ENCODE measurements at regions not wholly inside any gene's neighbourhood (a gene's known extent, or its start where the extent isn't known, plus 50 kb on each side); places are given as distances from the start of the nearest gene placed in this dataset.
"Not testable (repeated sequence)": the region's sequence is repeated elsewhere in the genome, so short reads cannot be mapped to it uniquely, and the experiment has no call there.

DNA sequence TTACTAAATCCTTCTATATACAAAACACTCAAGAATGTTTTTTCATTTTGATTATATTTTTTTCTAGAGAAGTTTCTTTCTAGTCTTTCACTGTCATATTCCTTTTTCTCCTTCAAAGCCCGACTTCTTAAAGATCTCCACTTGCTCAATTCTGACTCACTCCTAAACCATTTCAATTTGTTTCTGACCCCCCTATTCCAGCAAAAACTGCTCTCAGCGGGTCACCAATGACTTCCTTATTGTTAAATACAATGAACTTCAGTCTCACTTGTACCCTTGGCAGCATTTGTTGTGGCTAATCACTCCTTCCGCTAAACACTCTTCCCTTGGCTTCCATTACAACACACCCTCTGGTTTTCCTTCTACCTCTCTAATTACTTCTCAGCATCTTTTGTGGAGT is 111.1 kb upstream of the RBBP8 start:
- Mint-ChIP-seq H3K27ac (no peak overlapping the region), H3K4me1 (peaks cover 13% of the 10 kb centered on the region), H3K36me3 (no peaks in the 10 kb centered on the region), H3K4me3 (no peak overlapping the region), H3K27me3 (ENCODE audit: low read depth) (no peaks in the 10 kb centered on the region), H3K9me3 (peaks cover under 1% of the 10 kb centered on the region)
- no peak for DNase-seq (ENCODE audit: low spot score in 2 of 2, unreplicated experiment in 2 of 2)
- TF ChIP-seq, protein P1, sequence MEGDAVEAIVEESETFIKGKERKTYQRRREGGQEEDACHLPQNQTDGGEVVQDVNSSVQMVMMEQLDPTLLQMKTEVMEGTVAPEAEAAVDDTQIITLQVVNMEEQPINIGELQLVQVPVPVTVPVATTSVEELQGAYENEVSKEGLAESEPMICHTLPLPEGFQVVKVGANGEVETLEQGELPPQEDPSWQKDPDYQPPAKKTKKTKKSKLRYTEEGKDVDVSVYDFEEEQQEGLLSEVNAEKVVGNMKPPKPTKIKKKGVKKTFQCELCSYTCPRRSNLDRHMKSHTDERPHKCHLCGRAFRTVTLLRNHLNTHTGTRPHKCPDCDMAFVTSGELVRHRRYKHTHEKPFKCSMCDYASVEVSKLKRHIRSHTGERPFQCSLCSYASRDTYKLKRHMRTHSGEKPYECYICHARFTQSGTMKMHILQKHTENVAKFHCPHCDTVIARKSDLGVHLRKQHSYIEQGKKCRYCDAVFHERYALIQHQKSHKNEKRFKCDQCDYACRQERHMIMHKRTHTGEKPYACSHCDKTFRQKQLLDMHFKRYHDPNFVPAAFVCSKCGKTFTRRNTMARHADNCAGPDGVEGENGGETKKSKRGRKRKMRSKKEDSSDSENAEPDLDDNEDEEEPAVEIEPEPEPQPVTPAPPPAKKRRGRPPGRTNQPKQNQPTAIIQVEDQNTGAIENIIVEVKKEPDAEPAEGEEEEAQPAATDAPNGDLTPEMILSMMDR (IDR thresholded peaks at IDR 0.05; ENCODE audit: unreplicated experiment) = no peak

DNA sequence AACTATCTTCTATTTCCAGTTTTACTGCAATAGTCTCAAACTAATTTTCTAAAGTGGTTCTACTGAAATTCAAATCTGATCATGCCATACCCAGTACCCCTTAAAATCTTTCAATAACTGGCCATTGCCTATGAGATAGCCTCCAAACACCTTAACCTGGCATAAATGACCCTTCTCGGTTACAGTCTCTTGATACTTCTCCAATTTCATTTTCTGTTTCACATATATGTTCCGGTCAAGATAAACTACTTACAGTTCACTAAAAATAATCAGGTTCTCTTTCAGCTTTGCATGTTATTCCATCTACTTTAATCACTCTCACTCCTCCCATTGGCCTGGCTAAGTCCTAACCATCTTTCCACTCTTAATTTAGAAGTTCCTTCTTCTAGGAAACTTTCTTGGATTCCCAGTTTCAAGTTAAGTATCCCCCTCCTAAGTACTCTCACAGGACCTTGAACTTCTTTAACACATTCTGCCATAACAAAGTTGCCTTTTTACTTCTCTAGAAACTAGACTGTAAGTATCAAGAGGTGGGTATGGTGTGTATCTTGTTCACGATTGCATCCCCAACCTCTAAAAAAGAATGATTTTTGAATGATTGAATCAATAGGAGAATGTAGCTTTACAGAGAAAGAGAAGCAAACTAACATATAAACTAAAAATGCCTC is 110.2 kb upstream of the RBBP8 start:
- H3K9me3 Mint-ChIP-seq = peaks cover 10% of the 10 kb centered on the region
- no peak for DNase-seq (ENCODE audit: low spot score in 2 of 2, unreplicated experiment in 2 of 2)
- peaks cover 7% of the 10 kb centered on the region for H3K36me3 Mint-ChIP-seq
- H3K4me1 Mint-ChIP-seq = peaks cover 4% of the 10 kb centered on the region
- no peak overlapping the region for H3K4me3 Mint-ChIP-seq
- no peak overlapping the region for H3K27ac Mint-ChIP-seq
- H3K27me3 Mint-ChIP-seq (ENCODE audit: low read depth) = no peaks in the 10 kb centered on the region
- TF ChIP-seq, protein P1 (IDR thresholded peaks at IDR 0.05; ENCODE audit: unreplicated experiment) = no peak

DNA sequence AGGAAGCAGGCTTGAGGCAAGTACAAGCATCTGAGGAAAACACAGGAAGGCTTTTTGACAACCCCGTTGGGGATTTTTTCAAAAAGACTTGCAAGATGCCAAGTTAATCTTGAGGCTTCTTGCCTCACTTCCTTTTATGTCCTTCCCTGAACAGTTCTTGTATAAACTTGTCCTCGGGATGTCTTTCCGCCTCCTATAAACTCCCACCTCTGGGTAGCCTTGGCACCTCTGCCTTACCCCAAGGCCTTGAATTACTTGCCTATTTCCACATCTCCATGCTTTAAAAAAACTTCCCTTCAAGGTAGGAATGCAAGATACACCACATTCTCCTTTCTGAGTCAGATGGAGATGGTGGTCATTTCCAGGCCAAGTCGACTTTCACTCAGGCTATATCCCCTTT is 106.4 kb upstream of the RBBP8 start:
- H3K27ac Mint-ChIP-seq = no peak overlapping the region
- H3K4me3 Mint-ChIP-seq = no peak overlapping the region
- no peaks in the 10 kb centered on the region for H3K27me3 Mint-ChIP-seq (ENCODE audit: low read depth)
- peaks cover 3% of the 10 kb centered on the region for H3K4me1 Mint-ChIP-seq
- no peak for DNase-seq (ENCODE audit: low spot score in 2 of 2, unreplicated experiment in 2 of 2)
- peaks cover 8% of the 10 kb centered on the region for H3K36me3 Mint-ChIP-seq
- TF ChIP-seq, protein P1 (IDR thresholded peaks at IDR 0.05; ENCODE audit: unreplicated experiment) = no peak
- H3K9me3 Mint-ChIP-seq = peaks cover 14% of the 10 kb centered on the region

DNA sequence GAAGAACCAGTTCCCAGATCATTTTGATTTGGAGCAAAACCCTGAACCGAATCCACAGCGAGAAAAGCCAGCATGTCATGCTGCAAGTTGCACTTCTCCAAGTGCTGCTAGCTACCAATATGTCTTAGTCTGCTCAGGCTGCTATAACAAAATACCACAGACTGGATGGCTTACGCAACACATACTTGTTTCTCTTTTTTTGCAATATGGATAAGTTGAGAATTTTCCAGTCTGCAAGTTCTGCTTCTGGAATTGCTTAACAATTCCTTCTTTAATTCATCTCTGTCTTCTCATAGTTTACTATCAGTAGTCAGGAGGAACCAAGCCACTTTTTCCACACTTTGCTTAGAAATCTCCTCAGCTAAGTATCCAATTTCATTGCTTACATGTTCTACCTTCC is 105.9 kb upstream of the RBBP8 start:
- Mint-ChIP-seq H3K4me3 (no peak overlapping the region), H3K4me1 (peaks cover 5% of the 10 kb centered on the region), H3K27ac (no peak overlapping the region), H3K36me3 (peaks cover 8% of the 10 kb centered on the region), H3K9me3 (peaks cover 14% of the 10 kb centered on the region), H3K27me3 (ENCODE audit: low read depth) (no peaks in the 10 kb centered on the region)
- TF ChIP-seq, protein P1 (IDR thresholded peaks at IDR 0.05; ENCODE audit: unreplicated experiment) = no peak
- DNase-seq (ENCODE audit: low spot score in 2 of 2, unreplicated experiment in 2 of 2) = no peak

DNA sequence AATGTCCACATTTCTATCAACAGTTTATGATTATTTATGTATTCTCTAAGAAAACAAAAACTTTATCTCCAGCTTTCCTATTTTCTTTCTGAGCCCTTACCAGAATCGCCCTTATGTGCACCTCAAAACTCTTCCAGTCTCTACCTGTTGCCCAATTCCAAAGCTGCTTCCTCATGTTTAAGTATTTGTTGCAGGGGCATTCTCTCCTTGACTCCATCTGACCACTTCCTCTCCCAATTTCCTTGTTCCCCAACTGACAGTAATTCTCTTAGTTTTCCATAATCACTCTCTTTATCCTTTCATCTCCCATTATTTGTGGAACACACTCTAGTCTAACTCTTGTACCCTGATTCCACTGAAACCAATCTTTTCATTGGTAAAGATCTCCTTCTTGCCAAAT is 105.4 kb upstream of the RBBP8 start:
- no peak for DNase-seq (ENCODE audit: low spot score in 2 of 2, unreplicated experiment in 2 of 2)
- H3K4me1 Mint-ChIP-seq = peaks cover 8% of the 10 kb centered on the region
- no peaks in the 10 kb centered on the region for H3K27me3 Mint-ChIP-seq (ENCODE audit: low read depth)
- H3K27ac Mint-ChIP-seq = no peak overlapping the region
- H3K9me3 Mint-ChIP-seq = peaks cover 14% of the 10 kb centered on the region
- H3K36me3 Mint-ChIP-seq = peaks cover 8% of the 10 kb centered on the region
- H3K4me3 Mint-ChIP-seq = no peak overlapping the region
- TF ChIP-seq, protein P1 (IDR thresholded peaks at IDR 0.05; ENCODE audit: unreplicated experiment) = no peak

DNA sequence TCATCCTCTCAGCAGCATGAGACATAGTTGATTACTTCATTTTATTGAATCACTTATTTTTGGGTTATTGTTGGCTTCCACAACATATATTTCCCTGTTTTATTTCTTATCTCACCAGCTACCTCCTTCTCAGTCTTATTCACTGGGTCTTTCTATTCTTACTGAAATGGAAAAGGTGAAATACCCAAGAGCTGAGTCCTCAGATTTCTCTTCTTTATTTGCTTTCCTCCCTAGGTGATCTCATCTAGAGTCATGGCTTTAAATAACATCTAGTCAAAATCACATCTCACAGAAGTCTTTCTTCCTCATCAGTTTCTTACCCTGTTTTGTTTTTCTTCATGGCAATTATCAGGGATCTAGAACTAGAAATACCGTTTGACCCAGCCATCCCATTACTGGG is 105.0 kb upstream of the RBBP8 start:
- TF ChIP-seq, protein P1 (IDR thresholded peaks at IDR 0.05; ENCODE audit: unreplicated experiment) = no peak
- Mint-ChIP-seq H3K27me3 (ENCODE audit: low read depth) (no peaks in the 10 kb centered on the region), H3K27ac (no peak overlapping the region), H3K4me3 (no peak overlapping the region), H3K4me1 (peaks cover 8% of the 10 kb centered on the region), H3K9me3 (peaks cover 14% of the 10 kb centered on the region), H3K36me3 (peaks cover 8% of the 10 kb centered on the region)
- no peak for DNase-seq (ENCODE audit: low spot score in 2 of 2, unreplicated experiment in 2 of 2)

DNA sequence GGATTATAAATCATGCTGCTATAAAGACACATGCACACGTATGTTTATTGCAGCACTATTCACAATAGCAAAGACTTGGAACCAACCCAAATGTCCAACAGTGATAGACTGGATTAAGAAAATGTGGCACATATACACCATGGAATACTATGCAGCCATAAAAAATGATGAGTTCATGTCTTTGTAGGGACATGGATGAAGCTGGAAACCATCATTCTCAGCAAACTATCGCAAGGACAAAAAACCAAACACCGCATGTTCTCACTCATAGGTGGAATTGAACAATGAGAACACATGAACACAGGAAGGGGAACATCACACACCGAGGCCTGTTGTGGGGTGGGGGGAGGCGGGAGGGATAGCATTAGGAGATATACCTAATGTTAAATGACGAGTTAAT is 104.5 kb upstream of the RBBP8 start:
- H3K27me3 Mint-ChIP-seq (ENCODE audit: low read depth); H3K4me1 Mint-ChIP-seq; H3K27ac Mint-ChIP-seq; H3K4me3 Mint-ChIP-seq; DNase-seq (ENCODE audit: low spot score in 2 of 2, unreplicated experiment in 2 of 2); H3K36me3 Mint-ChIP-seq: not testable (repeated sequence)
- H3K9me3 Mint-ChIP-seq = peaks cover 14% of the 10 kb centered on the region
